ENCODE measurements at regions not wholly inside any gene's neighbourhood (a gene's known extent, or its start where the extent isn't known, plus 50 kb on each side); places are given as distances from the start of the nearest gene placed in this dataset.

DNA sequence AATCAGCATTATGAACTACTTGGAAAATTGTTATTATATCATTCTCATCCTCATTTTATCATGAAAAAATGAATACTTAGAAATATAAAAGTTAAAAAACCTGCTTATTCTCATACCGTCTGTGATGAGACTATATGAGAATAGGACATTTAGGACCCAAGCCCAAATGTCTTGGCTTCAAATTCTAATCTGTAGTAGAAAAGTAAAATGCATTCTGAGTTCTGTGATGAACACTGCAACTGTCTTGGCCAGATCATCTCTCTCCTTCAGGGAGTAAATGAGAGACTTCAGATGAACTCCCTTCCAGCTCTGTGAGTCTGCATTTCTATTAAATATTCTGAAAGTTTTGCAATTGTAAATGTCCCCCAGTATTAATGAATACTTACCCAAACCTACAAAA, 940.7 kb upstream of the KLHL29 start:
- Histone ChIP-seq H3K9me3 (ENCODE audit: control insufficient read depth, insufficient read depth, low read depth, low read length) (no peaks in the 10 kb centered on the region), H3K4me1 (ENCODE audit: control insufficient read depth, insufficient read depth, low read length) (no peaks in the 10 kb centered on the region), H3K4me3 (ENCODE audit: low read depth, low read length) (no peak overlapping the region), H3K36me3 (ENCODE audit: control insufficient read depth in 2 of 2, insufficient read depth in 1 of 2, low read length in 2 of 2) (no peaks in the 10 kb centered on the region), H3K27ac (ENCODE audit: extremely low read depth, low read depth, low read length) (no peak overlapping the region)
- ChIA-PET CTCF (no interaction called here), POLR2A (no interaction called here)
- TF ChIP-seq ZNF366 (tag by site-specific recombination; conservative IDR thresholded peaks at IDR 0.05) (no peak), ZNF626 (tag by site-specific recombination; IDR thresholded peaks at IDR 0.05) (no peak), ZNF354C (tag by site-specific recombination; IDR thresholded peaks at IDR 0.05; ENCODE audit: borderline replicate concordance, low read depth) (no peak), ZBTB20 (tag by site-specific recombination; IDR thresholded peaks at IDR 0.05) (no peak), ZNF473 (tag by site-specific recombination; IDR thresholded peaks at IDR 0.05) (no peak), ZNF391 (tag by site-specific recombination; IDR thresholded peaks at IDR 0.05; ENCODE audit: borderline replicate concordance, low read depth) (no peak), ZNF777 (tag by site-specific recombination; IDR thresholded peaks at IDR 0.05; ENCODE audit: borderline replicate concordance) (no peak), ZNF266 (tag by site-specific recombination; IDR thresholded peaks at IDR 0.05; ENCODE audit: low read depth) (no peak), CTCF (tag by site-specific recombination; IDR thresholded peaks at IDR 0.05) (no peak), ZNF350 (tag by site-specific recombination; IDR thresholded peaks at IDR 0.05) (no peak), ZNF426 (tag by site-specific recombination; IDR thresholded peaks at IDR 0.05) (no peak), SCRT2 (tag by site-specific recombination; IDR thresholded peaks at IDR 0.05) (no peak), ZNF585B (tag by site-specific recombination; IDR thresholded peaks at IDR 0.05) (no peak), ZNF423 (tag by site-specific recombination; IDR thresholded peaks at IDR 0.05) (no peak), ZNF654 (tag by site-specific recombination; IDR thresholded peaks at IDR 0.05; ENCODE audit: low read depth) (no peak), REST (tag by site-specific recombination; IDR thresholded peaks at IDR 0.05) (no peak), OSR2 (tag by site-specific recombination; IDR thresholded peaks at IDR 0.05) (no peak), ZNF529 (tag by site-specific recombination; IDR thresholded peaks at IDR 0.05; ENCODE audit: insufficient replicate concordance) (no peak), ZNF140 (tag by site-specific recombination; IDR thresholded peaks at IDR 0.05) (no peak), ZNF16 (tag by site-specific recombination; IDR thresholded peaks at IDR 0.05; ENCODE audit: low read depth) (no peak)

DNA sequence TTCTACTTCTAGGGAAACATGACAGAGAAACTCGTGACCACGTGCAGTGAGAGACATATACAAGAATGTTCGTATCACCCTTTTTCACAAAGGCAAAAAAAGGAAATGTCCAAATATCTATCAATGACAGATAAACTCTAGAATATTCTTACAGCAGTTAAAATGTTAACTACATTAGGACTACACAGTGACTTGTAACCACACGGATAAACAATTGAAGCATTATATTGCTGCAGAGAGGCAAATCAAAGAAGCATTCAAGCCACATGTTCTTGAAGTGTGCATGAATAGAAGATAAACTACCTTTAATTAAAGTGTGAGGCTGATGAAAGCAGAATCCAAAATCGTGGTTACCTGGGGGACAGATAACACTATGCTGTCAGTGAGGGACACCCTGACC, 935.3 kb upstream of the KLHL29 start:
- Histone ChIP-seq H3K4me1 (ENCODE audit: control insufficient read depth, insufficient read depth, low read length) (no peaks in the 10 kb centered on the region), H3K27ac (ENCODE audit: extremely low read depth, low read depth, low read length) (no peak overlapping the region), H3K9me3 (ENCODE audit: control insufficient read depth, insufficient read depth, low read depth, low read length) (no peaks in the 10 kb centered on the region), H3K4me3 (ENCODE audit: low read depth, low read length) (no peak overlapping the region), H3K36me3 (ENCODE audit: control insufficient read depth in 2 of 2, insufficient read depth in 1 of 2, low read length in 2 of 2) (no peaks in the 10 kb centered on the region)
- CTCF ChIA-PET, result no interaction called here
- POLR2A ChIA-PET, result no interaction called here
- TF ChIP-seq, protein P1, sequence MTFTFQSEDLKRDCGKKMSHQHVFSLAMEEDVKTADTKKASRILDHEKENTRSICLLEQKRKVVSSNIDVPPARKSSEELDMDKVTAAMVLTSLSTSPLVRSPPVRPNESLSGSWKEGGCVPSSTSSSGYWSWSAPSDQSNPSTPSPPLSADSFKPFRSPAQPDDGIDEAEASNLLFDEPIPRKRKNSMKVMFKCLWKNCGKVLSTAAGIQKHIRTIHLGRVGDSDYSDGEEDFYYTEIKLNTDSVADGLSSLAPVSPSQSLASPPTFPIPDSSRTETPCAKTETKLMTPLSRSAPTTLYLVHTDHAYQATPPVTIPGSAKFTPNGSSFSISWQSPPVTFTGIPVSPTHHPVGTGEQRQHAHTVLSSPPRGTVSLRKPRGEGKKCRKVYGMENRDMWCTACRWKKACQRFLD (tag by site-specific recombination; IDR thresholded peaks at IDR 0.05), result no peak
- TF ChIP-seq ZNF600 (tag by site-specific recombination; IDR thresholded peaks at IDR 0.05) (no peak), KLF9 (tag by site-specific recombination; IDR thresholded peaks at IDR 0.05; ENCODE audit: low read depth) (no peak), EGR2 (tag by site-specific recombination; IDR thresholded peaks at IDR 0.05; ENCODE audit: low read depth) (no peak), ZFP69B (tag by site-specific recombination; IDR thresholded peaks at IDR 0.05) (no peak), ZNF510 (tag by site-specific recombination; IDR thresholded peaks at IDR 0.05; ENCODE audit: insufficient replicate concordance) (no peak)
- TF ChIP-seq, protein P2, sequence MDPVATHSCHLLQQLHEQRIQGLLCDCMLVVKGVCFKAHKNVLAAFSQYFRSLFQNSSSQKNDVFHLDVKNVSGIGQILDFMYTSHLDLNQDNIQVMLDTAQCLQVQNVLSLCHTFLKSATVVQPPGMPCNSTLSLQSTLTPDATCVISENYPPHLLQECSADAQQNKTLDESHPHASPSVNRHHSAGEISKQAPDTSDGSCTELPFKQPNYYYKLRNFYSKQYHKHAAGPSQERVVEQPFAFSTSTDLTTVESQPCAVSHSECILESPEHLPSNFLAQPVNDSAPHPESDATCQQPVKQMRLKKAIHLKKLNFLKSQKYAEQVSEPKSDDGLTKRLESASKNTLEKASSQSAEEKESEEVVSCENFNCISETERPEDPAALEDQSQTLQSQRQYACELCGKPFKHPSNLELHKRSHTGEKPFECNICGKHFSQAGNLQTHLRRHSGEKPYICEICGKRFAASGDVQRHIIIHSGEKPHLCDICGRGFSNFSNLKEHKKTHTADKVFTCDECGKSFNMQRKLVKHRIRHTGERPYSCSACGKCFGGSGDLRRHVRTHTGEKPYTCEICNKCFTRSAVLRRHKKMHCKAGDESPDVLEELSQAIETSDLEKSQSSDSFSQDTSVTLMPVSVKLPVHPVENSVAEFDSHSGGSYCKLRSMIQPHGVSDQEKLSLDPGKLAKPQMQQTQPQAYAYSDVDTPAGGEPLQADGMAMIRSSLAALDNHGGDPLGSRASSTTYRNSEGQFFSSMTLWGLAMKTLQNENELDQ (tag by site-specific recombination; IDR thresholded peaks at IDR 0.05; ENCODE audit: low read depth), result no peak

Data from HEK293 (cell line).